Panc1 (cell line): ENCODE measurements at regions not wholly inside any gene's neighbourhood (a gene's known extent, or its start where the extent isn't known, plus 50 kb on each side); places are given as distances from the start of the nearest gene placed in this dataset.

Source experiments
- CTCF ChIP-seq: fragments of 450-650 bp; IDR thresholded peaks from 2 replicates; pipeline ENCODE4 v1.5.1; 2017; ENCODE audit warnings: mild to moderate bottlenecking
- POLR2AphosphoS5 ChIP-seq: IDR thresholded peaks from 2 replicates; pipeline ENCODE4 v1.6.1; 2012; ENCODE audit warnings: mild to moderate bottlenecking, low read depth, low read length, moderate library complexity
- REST ChIP-seq, 2 experiments: IDR thresholded peaks; 2 replicates each; pipeline ENCODE4 v1.6.1; 2011 to 2012; ENCODE audit warnings: low read depth in 2 of 2, control low read depth in 1 of 2, low read length in 1 of 2, mild to moderate bottlenecking in 1 of 2, moderate library complexity in 1 of 2; ENCODE audit not compliant: insufficient read depth in 1 of 2

GRCh38 chr13:92941167-92941566 is 285.4 kb upstream of the GPC6 start:
- TF ChIP-seq CTCF = no peak
- TF ChIP-seq POLR2AphosphoS5 = no peak
- TF ChIP-seq REST (IDR thresholded peaks at IDR 0.05; ENCODE audit: insufficient read depth in 1 of 2, low read depth in 2 of 2, low read length in 1 of 2) = no peak
